DMS114 treated with DMSO at 0.1 percent for 48 hours (cell line): ENCODE measurements at regions not wholly inside any gene's neighbourhood (a gene's known extent, or its start where the extent isn't known, plus 50 kb on each side); places are given as distances from the start of the nearest gene placed in this dataset.

Experiments
- DNase-seq: peaks from one replicate; lab custom pipeline; 2025; ENCODE audit not compliant: unreplicated experiment; lab: John Stamatoyannopoulos, UW

DNA sequence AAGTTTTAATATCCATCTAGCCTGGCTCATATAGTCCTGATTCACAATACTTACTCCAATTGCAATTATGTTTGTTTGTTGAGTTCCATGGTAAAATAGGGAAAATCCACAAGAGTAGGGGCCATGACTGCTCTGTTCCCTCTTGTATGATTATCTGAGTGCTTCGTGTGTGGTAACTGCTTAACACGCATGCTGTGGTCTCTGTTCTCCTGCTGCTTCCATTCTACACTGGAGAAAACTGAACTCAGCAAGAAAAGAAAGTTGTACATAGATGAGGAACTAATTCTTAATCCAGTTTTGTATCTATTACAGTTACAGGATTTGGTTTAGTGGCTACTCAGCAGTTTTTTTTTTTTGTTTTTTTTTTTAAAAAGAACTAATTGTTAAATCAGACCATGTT is 223.0 kb upstream of the SATB1 start:
- DNase-seq: no peak

GRCh38 chr3:18645619-18646018 is 220.5 kb upstream of the SATB1 start:
- DNase-seq: no peak

DNA sequence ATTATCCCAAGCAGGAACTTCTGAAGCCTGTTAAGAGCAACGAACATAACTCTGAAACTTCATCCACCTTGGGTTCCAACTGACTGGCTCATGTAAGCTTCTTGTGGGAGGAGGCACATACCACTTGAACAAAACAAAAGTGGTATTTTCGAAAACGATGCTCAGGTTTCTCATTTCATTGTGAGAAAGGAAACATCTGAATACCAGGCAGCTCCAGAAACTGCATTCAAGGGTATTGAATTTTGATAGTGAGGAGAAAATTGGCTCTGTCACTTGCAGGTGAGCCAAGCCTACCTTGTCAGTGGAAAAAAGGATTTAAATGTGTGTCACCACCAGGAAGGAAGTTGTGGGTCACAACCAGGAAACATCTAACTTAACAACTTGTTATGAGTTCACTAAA is 218.1 kb upstream of the SATB1 start:
- DNase-seq: no peak

DNA sequence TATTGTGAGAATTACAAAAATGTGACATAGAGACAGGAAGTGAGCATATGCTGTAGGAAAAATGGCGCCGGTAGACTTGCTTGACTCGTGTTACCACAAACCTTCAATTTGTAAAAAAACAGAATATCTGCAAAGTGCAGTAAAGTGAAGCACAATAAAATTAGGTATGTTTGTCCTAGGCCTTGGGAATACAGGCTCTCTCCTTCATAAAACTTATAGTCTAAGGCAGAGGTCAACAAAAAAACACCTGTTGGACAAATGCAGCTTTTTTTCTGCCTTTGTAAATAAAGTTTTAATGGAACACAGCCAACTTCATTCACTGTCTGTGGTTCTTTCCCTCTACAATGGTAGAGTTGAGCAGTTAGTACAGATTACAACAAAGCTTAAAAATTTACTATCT is 216.8 kb upstream of the SATB1 start:
- no peak for DNase-seq

- no peak for DNase-seq
These were observed 210.1 kb upstream of the SATB1 start for GRCh38 chr3:18635215-18635614.

DNA sequence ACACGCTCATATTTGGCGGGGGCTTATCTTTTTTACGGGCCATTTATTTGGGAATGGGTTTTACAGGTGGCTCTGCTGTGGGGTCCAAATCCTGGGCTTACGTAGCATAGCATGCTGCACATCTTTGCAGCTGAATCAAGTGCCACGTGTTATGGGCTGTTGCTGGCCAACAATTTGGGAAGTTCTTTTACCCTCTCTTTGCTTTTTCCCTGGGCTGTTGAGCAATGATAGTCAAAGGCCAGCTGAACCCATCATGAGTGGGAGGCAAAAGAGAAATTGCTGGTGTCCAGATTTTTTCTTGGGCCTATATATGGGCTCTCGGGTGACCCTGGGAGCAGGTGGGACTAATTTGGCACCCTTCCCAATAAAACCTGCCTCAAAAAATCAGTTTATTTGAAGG is 209.3 kb upstream of the SATB1 start:
- no peak for DNase-seq

DNA sequence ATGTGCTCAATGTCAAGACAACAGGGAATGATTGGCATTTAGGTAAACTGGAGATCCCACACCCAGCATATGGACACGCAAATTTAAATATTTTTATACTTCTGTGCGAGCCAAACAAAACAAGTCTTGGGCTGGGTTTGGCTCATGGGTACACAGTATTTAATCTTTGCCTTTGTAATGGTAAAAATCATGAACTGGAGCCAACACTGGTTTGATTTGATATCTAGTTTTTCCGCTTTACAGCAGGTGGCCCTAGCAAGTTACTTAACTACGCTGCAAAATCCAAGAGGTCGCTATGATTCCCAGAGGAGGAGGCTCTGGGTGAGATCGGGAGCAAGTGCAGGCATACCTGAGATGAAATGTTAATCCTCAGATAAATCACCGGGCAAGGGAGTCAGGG is 207.9 kb upstream of the SATB1 start:
- no peak for DNase-seq

DNA sequence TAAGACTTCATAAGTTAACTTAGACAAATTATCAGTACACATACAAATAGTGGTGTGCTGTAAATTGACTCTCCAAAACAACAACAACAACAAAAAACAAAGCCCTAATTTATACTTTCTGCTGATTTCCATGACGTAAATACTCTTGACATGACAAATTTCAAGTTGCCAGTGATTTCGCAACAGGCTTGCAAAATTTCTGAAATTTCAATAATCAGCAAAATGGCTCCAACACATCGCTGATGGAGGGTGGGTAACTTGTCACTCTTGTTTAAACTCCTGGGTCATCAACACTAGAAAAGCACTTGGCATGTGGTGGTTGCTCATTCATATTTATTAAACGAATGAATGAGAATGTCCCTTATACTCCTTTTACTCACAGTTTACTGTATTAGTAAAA is 205.2 kb upstream of the SATB1 start:
- DNase-seq: no peak

- no peak for DNase-seq
These were observed 199.9 kb upstream of the SATB1 start for GRCh38 chr3:18625085-18625484.

DNA sequence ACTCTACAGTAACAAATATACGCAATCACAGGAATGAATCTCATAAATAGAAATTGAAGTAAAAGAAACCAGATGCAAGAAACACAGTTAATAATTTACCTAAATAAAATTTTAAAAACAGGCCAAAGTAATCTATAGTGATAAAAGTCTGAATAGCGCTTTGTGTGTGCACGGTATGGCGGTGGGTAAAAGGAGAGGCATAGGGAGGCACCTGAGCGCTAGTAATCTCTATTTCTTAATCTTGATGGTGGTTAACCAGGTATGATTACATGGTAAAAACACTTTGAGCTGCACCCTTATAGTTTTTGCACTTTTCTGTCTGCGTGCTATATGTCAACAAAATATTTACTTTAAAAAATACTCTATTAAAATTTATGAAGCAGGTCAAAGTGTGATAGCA is 198.1 kb upstream of the SATB1 start:
- no peak for DNase-seq

DNA sequence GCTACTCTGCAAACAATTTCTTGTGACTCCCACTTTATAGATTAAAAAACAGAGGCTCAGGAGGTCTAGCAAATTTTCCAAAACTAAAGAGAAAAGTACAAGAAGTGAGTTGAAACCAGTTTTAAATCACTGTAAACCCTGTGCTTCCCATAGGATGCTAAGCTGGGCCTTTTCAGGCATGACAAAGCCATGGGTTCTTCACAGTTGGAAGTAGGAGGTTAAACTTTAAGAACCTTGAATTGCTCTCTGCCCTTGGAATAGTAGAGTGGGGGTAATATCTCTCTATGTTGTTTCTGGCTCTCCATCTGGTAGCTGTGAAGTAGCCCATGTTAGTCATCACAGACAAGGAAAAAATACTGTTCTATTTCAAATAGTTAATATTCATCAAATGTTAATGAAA is 193.6 kb upstream of the SATB1 start:
- DNase-seq: no peak

DNA sequence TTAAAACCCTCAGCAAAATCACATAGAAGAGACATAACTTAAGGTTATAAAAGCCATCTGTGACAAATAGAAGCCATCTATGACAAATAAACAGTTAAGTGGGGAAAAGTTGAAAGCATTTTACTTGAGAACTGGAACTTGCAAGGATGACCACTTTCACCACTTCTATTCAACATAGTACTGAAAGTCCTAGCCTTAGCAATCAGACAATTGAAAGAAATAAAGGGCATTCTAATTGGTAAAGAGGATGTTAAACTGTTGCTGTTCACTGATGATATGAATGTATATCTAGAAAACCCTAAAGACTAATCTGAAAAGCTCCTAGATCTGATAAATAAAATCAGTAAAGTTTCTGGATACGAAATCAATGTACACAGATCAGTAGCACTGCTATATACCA is 186.9 kb upstream of the SATB1 start:
- DNase-seq: no peak

- DNase-seq: no peak
These were observed 184.0 kb upstream of the SATB1 start for GRCh38 chr3:18609187-18609586.

- no peak for DNase-seq
These were observed 172.8 kb upstream of the SATB1 start for GRCh38 chr3:18597919-18598318.

DNA sequence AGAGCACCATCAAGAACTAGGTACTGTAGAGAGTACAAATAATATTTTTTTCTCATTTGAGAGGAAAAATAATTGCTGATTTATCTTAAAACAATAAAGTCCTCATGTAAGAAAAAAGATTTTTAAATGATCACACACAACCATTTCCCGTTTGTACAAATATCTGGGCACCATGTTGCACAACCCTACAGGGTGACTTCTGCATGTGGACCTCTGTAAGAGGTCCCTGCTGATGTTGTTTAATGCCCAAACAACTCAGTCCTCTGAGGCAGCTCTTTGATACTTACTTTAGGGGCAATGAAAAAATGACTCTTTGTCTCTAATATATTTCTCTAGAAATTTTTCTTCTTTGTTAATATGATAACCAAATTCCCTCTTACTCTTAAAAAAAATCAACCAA is 168.1 kb upstream of the SATB1 start:
- DNase-seq: no peak

GRCh38 chr3:18591120-18591519 is 166.0 kb upstream of the SATB1 start:
- DNase-seq: no peak

- DNase-seq: no peak
These were observed 160.9 kb upstream of the SATB1 start for GRCh38 chr3:18586076-18586475.

GRCh38 chr3:18585004-18585968 is 160.1 kb upstream of the SATB1 start:
- no peak for DNase-seq

GRCh38 chr3:18580268-18580667 is 155.1 kb upstream of the SATB1 start:
- no peak for DNase-seq

DNA sequence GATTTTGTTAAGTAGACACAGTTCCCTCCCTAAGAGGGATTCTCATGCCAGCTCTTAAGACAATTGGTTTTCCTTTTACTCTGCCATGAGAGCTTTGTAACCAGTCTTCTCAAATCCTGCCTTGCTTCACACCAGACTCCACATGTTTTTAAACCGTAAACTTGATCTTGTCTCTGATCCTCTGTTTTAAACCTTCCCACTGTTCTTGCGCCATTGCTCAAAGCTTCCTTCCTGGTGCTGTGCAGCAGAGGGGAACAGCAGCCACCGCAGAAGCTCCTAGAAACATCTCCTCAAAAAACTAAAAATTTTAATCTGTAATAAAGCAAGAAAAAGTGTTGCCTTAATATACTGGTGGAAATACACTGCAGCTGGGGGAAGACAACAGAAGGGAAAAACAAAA is 154.5 kb upstream of the SATB1 start:
- no peak for DNase-seq

DNA sequence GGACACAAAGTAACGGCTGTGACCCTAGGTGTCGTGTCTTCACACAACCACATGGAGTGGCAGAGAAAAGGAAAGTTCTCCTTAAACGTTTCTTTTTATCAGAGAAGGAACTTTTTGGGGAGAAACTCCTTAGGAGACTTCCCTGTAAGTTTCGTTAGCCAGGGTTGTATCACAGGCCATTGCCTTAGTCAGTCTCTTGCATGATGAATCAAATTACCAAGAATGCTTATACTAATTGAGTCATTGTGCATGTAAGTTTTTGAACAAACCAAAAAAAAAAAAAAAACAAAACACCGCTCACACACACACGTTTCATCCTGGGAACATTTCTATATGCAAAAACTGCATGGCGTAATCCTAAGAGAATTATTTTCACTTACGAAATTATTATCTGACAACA is 150.4 kb upstream of the SATB1 start:
- no peak for DNase-seq

DNA sequence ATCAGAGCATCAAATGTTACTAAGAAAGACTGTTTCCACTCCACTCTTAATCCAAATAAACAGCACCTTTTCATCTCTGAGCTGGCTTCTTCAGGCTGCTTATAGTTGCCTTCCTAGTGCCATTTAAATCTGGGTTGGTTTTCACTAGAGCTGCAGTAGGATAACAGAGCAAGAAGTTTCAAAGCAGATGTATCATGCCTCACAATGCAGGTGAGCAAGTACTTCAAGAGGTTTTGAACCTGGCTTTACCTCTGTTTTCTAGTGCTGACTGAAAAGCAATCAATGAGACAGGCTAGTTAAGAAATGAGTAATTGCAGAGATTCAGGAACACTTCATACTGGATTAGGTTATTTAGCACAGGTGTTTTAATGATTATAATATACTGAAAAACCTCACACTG is 147.7 kb upstream of the SATB1 start:
- no peak for DNase-seq

DNA sequence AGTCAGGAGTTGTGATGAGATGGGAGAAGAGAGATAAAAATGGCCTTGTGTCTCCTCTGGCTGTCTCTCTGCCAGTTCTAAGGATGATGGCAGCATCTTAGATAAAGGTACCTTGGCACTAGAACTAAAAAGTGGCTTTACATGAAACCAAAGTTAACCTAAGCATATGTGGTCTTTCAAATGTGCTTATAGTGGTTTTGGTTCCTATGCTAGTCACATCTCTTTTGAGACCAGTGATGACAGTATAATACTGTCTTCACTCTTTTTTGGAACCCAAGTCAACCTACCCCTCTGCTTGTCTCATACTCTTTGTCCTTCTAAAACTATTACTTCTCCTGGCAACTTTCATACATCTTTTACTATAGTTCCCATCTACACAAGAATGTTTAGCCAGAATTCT is 142.2 kb upstream of the SATB1 start:
- no peak for DNase-seq
